Heart right ventricle (tissue), 16 donors: ENCODE measurements at regions not wholly inside any gene's neighbourhood (a gene's known extent, or its start where the extent isn't known, plus 50 kb on each side); places are given as distances from the start of the nearest gene placed in this dataset.

Experiments used
- ATAC-seq, 8 donors: fragments of 200-7000 bp; cut with Tn5 transposase; one replicate each; pipeline ENCODE4 v1.9.1; 2020; ENCODE audit warnings: mild to moderate bottlenecking in 8 of 8, moderate library complexity in 8 of 8, moderate number of reproducible peaks in 1 of 8
- DNase-seq, 2 donors: peaks; one replicate each; pipeline ENCODE4 v3.0.0-alpha.2; 2020
- H3K27ac ChIP-seq, 10 donors: fragments of 200-600 bp; sonication (generic) in 2 of 10; one replicate each; pipeline versions ENCODE4 v1.5.0 to v1.8.0; 2020 to 2022; ENCODE audit warnings: mild to moderate bottlenecking in 3 of 10
- H3K27me3 ChIP-seq, 7 donors: fragments of 200-600 bp; one replicate each; pipeline ENCODE4 v1.8.0; 2021 to 2022; ENCODE audit warnings: mild to moderate bottlenecking in 2 of 7
- H3K36me3 ChIP-seq, 9 donors: fragments of 200-600 bp; sonication (generic) in 1 of 9; one replicate each; pipeline versions ENCODE4 v1.5.0 to v1.8.0; 2020 to 2022; ENCODE audit warnings: mild to moderate bottlenecking in 2 of 9
- H3K4me1 ChIP-seq, 9 donors: fragments of 200-600 bp; sonication (generic) in 1 of 9; one replicate each; pipeline versions ENCODE4 v1.5.0 to v1.8.0; 2020 to 2022; ENCODE audit warnings: mild to moderate bottlenecking in 4 of 9
- H3K4me3 ChIP-seq, 10 donors: fragments of 200-600 bp; sonication (generic) in 2 of 10; one replicate each; pipeline versions ENCODE4 v1.5.0 to v1.8.0; 2020 to 2022; ENCODE audit warnings: mild to moderate bottlenecking in 7 of 10, moderate library complexity in 2 of 10
- H3K9me3 ChIP-seq, 11 donors: fragments of 200-600 bp in 10 of 11; sonication (generic) in 2 of 11; one replicate each; pipeline versions ENCODE4 v1.5.0 to v1.8.0; 2013 to 2022; ENCODE audit warnings: mild to moderate bottlenecking in 2 of 11, control low read depth in 1 of 11, moderate library complexity in 1 of 11
- CTCF ChIP-seq, 9 donors: fragments of 200-600 bp; sonication (generic) in 2 of 9; IDR thresholded peaks; one replicate each; pipeline versions ENCODE4 v1.5.0 to v1.8.0; 2021 to 2022; ENCODE audit warnings: antibody characterized with exemption in 9 of 9, mild to moderate bottlenecking in 5 of 9, moderate library complexity in 1 of 9
- WGBS, 2 donors: extraction: QIAGEN DNeasy Blood & Tissue Kit; methylation state at CpG; one replicate each; pipeline ENCODE4 v1.1.7; 2013; ENCODE audit warnings: inconsistent platforms in 1 of 2; 5-methylcytosine and 5-hydroxymethylcytosine counted together
- intact Hi-C, 10 donors: fragments of 100-400 bp; cut with DNase I; formaldehyde crosslinking; loops; one replicate each; pipeline versions ENCODE4 v1.11.1 to v1.14.2; 2022
- donor health status: Arrhythmogenic right ventricular cardiomyopathy.
- donor health status: ischemic (EF 13 %, LVEDD 7.1; RV severe dilation, severe dysfunction).
- donor health status: healthy with polysubstance abuse.
- donor health status: DM: no; HTN: yes; CAD: no.
- donor health status: DM: no; HTN: no; CAD: no.
- donor health status: ischemic (EF 25% LVEDD 6.9; RV normal size, moderate dysfunction).
- donor health status: ischemic (EF 25% LVEDD 5.7; RV mildly dilated, moderate dysfunction).
- donor health status: healthy.
- donor health status: DM: yes; HTN: yes; CAD: no.
- donor health status: Ischemic cardiomyopathy.
- donor health status: ischemic (EF 35%, LVEDD 5.7; RV mildly dilated, moderate dysfunction).
- donor health status: nonischemic (EF 11% LVEDD 7.7; RV severe dilation, severe dysfunction).
- donor health status: DM: yes; HTN: yes; CAD: no.
- donor health status: PGD.
- donor health status: ischemic (EF 29% LVEDD 5.4; RV normal size, mild dysfunction).
- donor health status: nonischemic (EF 23%, LVEDD 6.1; RV moderate dilation, normal function).

DNA sequence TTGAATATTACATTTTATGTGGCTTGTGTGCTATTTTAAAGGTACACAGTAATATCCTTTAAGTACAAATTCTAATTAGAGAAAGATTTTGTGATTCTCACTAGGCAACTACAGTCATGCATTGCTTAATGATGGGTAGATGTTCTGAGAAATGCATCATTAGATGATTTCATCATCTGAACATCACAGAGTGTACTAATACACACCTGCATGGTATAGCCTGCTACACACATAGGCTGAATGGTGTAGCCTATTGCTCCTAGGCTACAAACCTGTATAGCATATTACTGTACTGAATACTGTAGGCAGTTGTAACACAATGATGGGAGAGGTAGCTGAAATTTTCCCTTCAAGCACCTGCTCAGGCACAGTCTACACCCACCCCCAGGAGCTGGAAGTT lies 217.4 kb upstream of the EOMES start:
- H3K27ac ChIP-seq = no peak overlapping the region
- ATAC-seq = no peak
- intact Hi-C loops = no loop called here
- no peaks in the 10 kb centered on the region for H3K9me3 ChIP-seq
- no peak overlapping the region for H3K4me3 ChIP-seq
- H3K27me3 ChIP-seq = no peaks in the 10 kb centered on the region
- TF ChIP-seq CTCF (IDR thresholded peaks at IDR 0.05) = no peak
- no peaks in the 10 kb centered on the region for H3K4me1 ChIP-seq
- H3K36me3 ChIP-seq = no peaks in the 10 kb centered on the region
- DNase-seq = no peak

DNA sequence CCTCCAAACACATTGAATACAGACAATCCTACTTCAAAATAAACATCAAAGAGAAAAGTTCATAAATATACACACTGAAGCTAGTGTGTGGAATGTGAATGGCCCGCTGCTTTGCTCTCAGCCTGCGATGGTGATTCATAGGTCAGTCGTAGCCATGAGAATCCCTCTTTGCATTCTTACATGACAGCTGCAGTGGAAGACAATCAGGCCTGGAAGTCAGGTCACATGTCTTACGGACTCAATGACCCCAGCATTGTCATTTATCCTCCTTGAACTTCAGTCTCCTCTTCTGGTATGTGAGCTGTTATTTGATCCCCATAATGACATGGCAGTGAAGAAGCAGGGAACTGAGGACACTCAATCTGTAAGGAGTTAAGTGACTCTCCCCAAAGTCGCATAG lies 217.8 kb upstream of the EOMES start:
- DNase-seq = no peak
- no peak overlapping the region for H3K27ac ChIP-seq
- TF ChIP-seq CTCF (IDR thresholded peaks at IDR 0.05) = no peak
- no peak for ATAC-seq
- H3K4me3 ChIP-seq = no peak overlapping the region
- H3K9me3 ChIP-seq = no peaks in the 10 kb centered on the region
- H3K4me1 ChIP-seq = no peaks in the 10 kb centered on the region
- no peaks in the 10 kb centered on the region for H3K27me3 ChIP-seq
- intact Hi-C loops = loop anchor here in 1 of 10 donors (10.0 kb wide), 1 partner anchor 385 kb away; no protein-coding TSS in a partner anchor
- 37 to 44% methylated on average over 5 of the region's 5 CpGs for WGBS, 2 donors
- H3K36me3 ChIP-seq = no peaks in the 10 kb centered on the region

GRCh38 chr3:27943106-27943505 lies 221.0 kb upstream of the EOMES start:
- no peak overlapping the region for H3K27ac ChIP-seq
- peak in 6 of 9 donors; percentile 11 to 45 (median 29) for TF ChIP-seq CTCF (IDR thresholded peaks at IDR 0.05)
- no peak for ATAC-seq
- no peak for DNase-seq
- no peak overlapping the region for H3K4me3 ChIP-seq
- intact Hi-C loops = loop anchor here in 1 of 10 donors (10.0 kb wide), 1 partner anchor 382 kb away; no protein-coding TSS in a partner anchor
- H3K9me3 ChIP-seq = peaks cover 0 to 2% (median 0%) of the 10 kb centered on the region in 11 donors
- H3K4me1 ChIP-seq = no peaks in the 10 kb centered on the region
- WGBS, 2 donors = 8 to 12% methylated on average over 3 of the region's 3 CpGs
- H3K27me3 ChIP-seq = no peaks in the 10 kb centered on the region
- no peaks in the 10 kb centered on the region for H3K36me3 ChIP-seq

- no peak for ATAC-seq
These were observed 223.1 kb upstream of the EOMES start for GRCh38 chr3:27945229-27945628.

More at GRCh38 chr3:27945229-27945628, 223.1 kb upstream of the EOMES start:
- Histone ChIP-seq H3K9me3 (peaks cover 0 to 9% (median 0%) of the 10 kb centered on the region in 11 donors), H3K27me3 (no peaks in the 10 kb centered on the region), H3K4me3 (no peak overlapping the region), H3K27ac (no peak overlapping the region), H3K36me3 (no peaks in the 10 kb centered on the region), H3K4me1 (no peaks in the 10 kb centered on the region)
- 80 to 81% methylated on average over 4 of the region's 4 CpGs for WGBS, 2 donors
- DNase-seq = no peak
- intact Hi-C loops = loop anchor here in 1 of 10 donors (10.0 kb wide), 1 partner anchor 380 kb away; no protein-coding TSS in a partner anchor
- no peak for TF ChIP-seq CTCF (IDR thresholded peaks at IDR 0.05)
